CD14-positive monocyte (primary cell): ENCODE measurements at regions not wholly inside any gene's neighbourhood (a gene's known extent, or its start where the extent isn't known, plus 50 kb on each side); places are given as distances from the start of the nearest gene placed in this dataset.

Experiments used
- DNase-seq, 3 donors: peaks; one replicate each; pipeline ENCODE4 v3.0.0-alpha.2; 2011 to 2022
- H2AFZ ChIP-seq: 2 replicates; pipeline ENCODE4 v1.6.0; 2012; ENCODE audit warnings: mild to moderate bottlenecking, low read depth, low read length, inconsistent platforms; ENCODE audit not compliant: insufficient read depth, poor library complexity, severe bottlenecking
- H3K27ac ChIP-seq, 2 donors: 1 replicate in 1 of 2; 2 replicates in 1 of 2; pipeline ENCODE4 v1.5.1; 2012 to 2013; ENCODE audit warnings: low read length in 2 of 2, control low read depth in 1 of 2, inconsistent platforms in 1 of 2, low read depth in 1 of 2, mild to moderate bottlenecking in 1 of 2
- H3K27me3 ChIP-seq, 2 donors: one replicate each; pipeline versions ENCODE4 v1.6.0 to v1.6.1; 2011 to 2013; ENCODE audit warnings: low read length in 2 of 2; ENCODE audit not compliant: control insufficient read depth in 2 of 2, insufficient read depth in 2 of 2
- H3K36me3 ChIP-seq, 2 donors: replicated peaks in 1 of 2; 1 replicate in 1 of 2; 2 replicates in 1 of 2; pipeline versions ENCODE4 v1.5.1 to v1.6.1; 2012 to 2013; ENCODE audit warnings: low read length in 2 of 2, control low read depth in 1 of 2, inconsistent platforms in 1 of 2, mild to moderate bottlenecking in 1 of 2; ENCODE audit not compliant: insufficient read depth in 2 of 2, control insufficient read depth in 1 of 2
- H3K4me1 ChIP-seq, 2 donors: 1 replicate in 1 of 2; 2 replicates in 1 of 2; pipeline versions ENCODE4 v1.5.1 to v1.6.1; 2012 to 2013; ENCODE audit warnings: low read length in 2 of 2, control low read depth in 1 of 2, inconsistent platforms in 1 of 2, mild to moderate bottlenecking in 1 of 2, moderate library complexity in 1 of 2; ENCODE audit not compliant: insufficient read depth in 2 of 2, control insufficient read depth in 1 of 2
- H3K4me2 ChIP-seq: replicated peaks from 2 replicates; pipeline ENCODE3; 2012; ENCODE audit warnings: low read length, moderate library complexity, mild to moderate bottlenecking; ENCODE audit not compliant: poor library complexity, severe bottlenecking; ENCODE audit errors: extremely low read depth
- H3K4me3 ChIP-seq, 3 experiments: fragments of 200-600 bp in 1 of 3; sonication (generic) in 1 of 3; replicated peaks in 1 of 3; 1 replicate in 2 of 3; 2 replicates in 1 of 3; pipeline ENCODE4 v1.5.1; 2011 to 2013; ENCODE audit warnings: low read length in 3 of 3, mild to moderate bottlenecking in 3 of 3, control low read depth in 2 of 3, low read depth in 2 of 3, inconsistent platforms in 1 of 3, moderate library complexity in 1 of 3
- H3K79me2 ChIP-seq: 2 replicates; pipeline ENCODE4 v1.6.0; 2012; ENCODE audit warnings: mild to moderate bottlenecking, control low read depth, inconsistent platforms, low read length, moderate library complexity; ENCODE audit not compliant: insufficient read depth
- H3K9ac ChIP-seq: 2 replicates; pipeline ENCODE4 v1.6.0; 2017; ENCODE audit warnings: low read length, mild to moderate bottlenecking; ENCODE audit not compliant: insufficient read depth, poor library complexity, severe bottlenecking
- H3K9me3 ChIP-seq, 2 donors: replicated peaks in 1 of 2; 1 replicate in 1 of 2; 2 replicates in 1 of 2; pipeline versions ENCODE4 v1.5.1 to v1.6.1; 2012 to 2013; ENCODE audit warnings: low read length in 2 of 2, control low read depth in 1 of 2; ENCODE audit not compliant: control insufficient read depth in 1 of 2, insufficient read depth in 1 of 2
- H4K20me1 ChIP-seq: 2 replicates; pipeline ENCODE4 v1.6.0; 2012; ENCODE audit warnings: mild to moderate bottlenecking, low read length, control low read depth, moderate library complexity; ENCODE audit not compliant: insufficient read depth
- H3K27ac Mint-ChIP-seq, 7 donors: one replicate each; pipeline ENCODE4 v1.8.0; 2020; ENCODE audit warnings: mild to moderate bottlenecking in 7 of 7, mixed read lengths in 7 of 7, moderate library complexity in 6 of 7, inconsistent platforms in 2 of 7
- H3K27me3 Mint-ChIP-seq, 3 donors: one replicate each; pipeline ENCODE4 v1.8.0; 2021 to 2022; ENCODE audit warnings: low read depth in 3 of 3, mild to moderate bottlenecking in 3 of 3, mixed read lengths in 3 of 3, moderate library complexity in 3 of 3, inconsistent platforms in 1 of 3
- H3K36me3 Mint-ChIP-seq, 2 donors: one replicate each; pipeline ENCODE4 v1.8.0; 2020; ENCODE audit warnings: mixed read lengths in 2 of 2, inconsistent platforms in 1 of 2, mild to moderate bottlenecking in 1 of 2
- H3K4me1 Mint-ChIP-seq: one replicate; pipeline ENCODE4 v1.8.0; 2020; ENCODE audit warnings: mild to moderate bottlenecking, mixed read lengths
- H3K4me3 Mint-ChIP-seq, 2 donors: one replicate each; pipeline ENCODE4 v1.8.0; 2020; ENCODE audit warnings: mild to moderate bottlenecking in 2 of 2, mixed read lengths in 2 of 2, moderate library complexity in 1 of 2
- H3K9me3 Mint-ChIP-seq, 7 donors: one replicate each; pipeline ENCODE4 v1.8.0; 2020 to 2022; ENCODE audit warnings: mixed read lengths in 7 of 7, mild to moderate bottlenecking in 6 of 7, moderate library complexity in 6 of 7, inconsistent platforms in 2 of 7
- CTCF ChIP-seq: fragments of 200-600 bp; IDR thresholded peaks from one replicate; pipeline ENCODE4 v1.8.0; 2022; ENCODE audit warnings: antibody characterized with exemption, mild to moderate bottlenecking
- WGBS: methylation state at CpG from one replicate; pipeline ENCODE4 v1.1.5; 2013; ENCODE audit warnings: missing lambda C conversion rate; ENCODE audit not compliant: insufficient coverage; 5-methylcytosine and 5-hydroxymethylcytosine counted together
- intact Hi-C, 2 donors: fragments of 100-400 bp; cut with micrococcal nuclease; formaldehyde crosslinking; loops; one replicate each; pipeline versions ENCODE4 v1.15.0 to v1.15.1; 2023

GRCh38 chr14:25828562-25828961 is 769.3 kb downstream of the NOVA1 start:
- DNase-seq = no peak
- Histone ChIP-seq H3K4me1 (no peaks in the 10 kb centered on the region), H3K4me2 (no peak overlapping the region), H3K9ac (no peak overlapping the region), H3K27ac (no peak overlapping the region), H3K79me2 (no peaks in the 10 kb centered on the region), H3K36me3 (no peaks in the 10 kb centered on the region), H3K4me3 (no peak overlapping the region), H2AFZ (no peak overlapping the region), H3K27me3 (no peaks in the 10 kb centered on the region), H3K9me3 (no peaks in the 10 kb centered on the region), H4K20me1 (no peaks in the 10 kb centered on the region)
- intact Hi-C loops = no loop called here
- H3K4me1 Mint-ChIP-seq = no peaks in the 10 kb centered on the region
- H3K36me3 Mint-ChIP-seq = no peaks in the 10 kb centered on the region
- peaks cover 0 to 3% (median 0%) of the 10 kb centered on the region in 3 donors for H3K27me3 Mint-ChIP-seq
- 100% methylated on average over 1 of the region's 4 CpGs for WGBS
- no peak for TF ChIP-seq CTCF
- no peak overlapping the region for H3K4me3 Mint-ChIP-seq
- no peak overlapping the region for H3K27ac Mint-ChIP-seq
- peaks cover 0 to 3% (median 0%) of the 10 kb centered on the region in 7 donors for H3K9me3 Mint-ChIP-seq

- Histone ChIP-seq H3K27me3 (no peaks in the 10 kb centered on the region), H3K4me3 (no peak overlapping the region), H3K9ac (no peak overlapping the region), H3K4me2 (no peak overlapping the region), H3K79me2 (no peaks in the 10 kb centered on the region), H4K20me1 (no peaks in the 10 kb centered on the region), H3K9me3 (no peaks in the 10 kb centered on the region), H3K4me1 (no peaks in the 10 kb centered on the region), H3K27ac (no peak overlapping the region), H3K36me3 (no peaks in the 10 kb centered on the region), H2AFZ (no peak overlapping the region)
- H3K4me1 Mint-ChIP-seq = no peaks in the 10 kb centered on the region
- WGBS = no CpG with 5 or more reads among the region's 1 CpG
- H3K36me3 Mint-ChIP-seq = no peaks in the 10 kb centered on the region
- TF ChIP-seq CTCF = no peak
- intact Hi-C loops = no loop called here
- H3K27me3 Mint-ChIP-seq = no peaks in the 10 kb centered on the region
- no peak overlapping the region for H3K4me3 Mint-ChIP-seq
- DNase-seq = no peak
- no peak overlapping the region for H3K27ac Mint-ChIP-seq
- peaks cover 0 to 3% (median 0%) of the 10 kb centered on the region in 7 donors for H3K9me3 Mint-ChIP-seq
These were observed 771.7 kb downstream of the NOVA1 start for GRCh38 chr14:25826105-25826504.
